Neuronal stem cell (in vitro differentiated cells): ENCODE measurements at regions not wholly inside any gene's neighbourhood (a gene's known extent, or its start where the extent isn't known, plus 50 kb on each side); places are given as distances from the start of the nearest gene placed in this dataset.

Source experiments
- DNase-seq: peaks from one replicate; pipeline ENCODE4 v3.0.0-alpha.2; 2013; ENCODE audit warnings: low spot score
- H2AFZ ChIP-seq: one replicate; pipeline ENCODE4 v1.6.1; 2013; ENCODE audit warnings: mild to moderate bottlenecking, low read length, inconsistent platforms
- H2AK5ac ChIP-seq: 2 replicates; pipeline ENCODE4 v1.6.1; 2013; ENCODE audit warnings: low read depth, mild to moderate bottlenecking, inconsistent platforms, low read length, moderate library complexity, mixed read lengths
- H2BK120ac ChIP-seq: 2 replicates; pipeline ENCODE4 v1.6.1; 2013; ENCODE audit warnings: low read depth, mild to moderate bottlenecking, inconsistent platforms, low read length, moderate library complexity, mixed read lengths
- H2BK12ac ChIP-seq: one replicate; pipeline ENCODE4 v1.6.1; 2013; ENCODE audit warnings: low read length, inconsistent platforms
- H2BK15ac ChIP-seq: 2 replicates; pipeline ENCODE4 v1.6.1; 2013; ENCODE audit warnings: mild to moderate bottlenecking, low read length, inconsistent platforms, mixed read lengths
- H2BK5ac ChIP-seq: one replicate; pipeline ENCODE4 v1.6.1; 2013; ENCODE audit warnings: inconsistent platforms, mild to moderate bottlenecking, low read length, moderate library complexity
- H3K14ac ChIP-seq: one replicate; pipeline ENCODE4 v1.6.1; 2013; ENCODE audit warnings: low read length, inconsistent platforms
- H3K18ac ChIP-seq: 2 replicates; pipeline ENCODE4 v1.6.1; 2013; ENCODE audit warnings: low read length, inconsistent platforms
- H3K23ac ChIP-seq: 2 replicates; pipeline ENCODE4 v1.6.1; 2013; ENCODE audit warnings: low read depth, mild to moderate bottlenecking, mixed read lengths, low read length, inconsistent platforms; ENCODE audit not compliant: poor library complexity
- H3K27ac ChIP-seq: replicated peaks from 3 replicates; pipeline ENCODE4 v1.5.1; 2013; ENCODE audit warnings: low read length, inconsistent platforms
- H3K27me3 ChIP-seq, 3 experiments: 2 replicates each; pipeline ENCODE4 v1.6.1; 2013; ENCODE audit warnings: low read length in 3 of 3, mild to moderate bottlenecking in 2 of 3, inconsistent platforms in 1 of 3, low read depth in 1 of 3, mixed read lengths in 1 of 3, moderate library complexity in 1 of 3; ENCODE audit not compliant: control insufficient read depth in 3 of 3, insufficient read depth in 3 of 3
- H3K36me3 ChIP-seq, 2 donors: replicated peaks in 1 of 2; 2 replicates each; pipeline ENCODE4 v1.6.1; 2013; ENCODE audit warnings: low read length in 2 of 2; ENCODE audit not compliant: control insufficient read depth in 2 of 2, insufficient read depth in 2 of 2
- H3K4ac ChIP-seq: 2 replicates; pipeline ENCODE4 v1.6.1; 2013; ENCODE audit warnings: inconsistent platforms, mild to moderate bottlenecking, low read length, moderate library complexity
- H3K4me1 ChIP-seq, 2 donors: 1 replicate in 1 of 2; 2 replicates in 1 of 2; pipeline ENCODE4 v1.6.1; 2013; ENCODE audit warnings: low read length in 2 of 2, low read depth in 1 of 2; ENCODE audit not compliant: control insufficient read depth in 2 of 2, insufficient read depth in 1 of 2
- H3K4me2 ChIP-seq: one replicate; pipeline ENCODE4 v1.6.1; 2013; ENCODE audit warnings: mild to moderate bottlenecking, low read length, inconsistent platforms; ENCODE audit not compliant: insufficient read depth, poor library complexity, severe bottlenecking
- H3K4me3 ChIP-seq, 2 donors: 2 replicates each; pipeline ENCODE4 v1.5.1; 2013; ENCODE audit warnings: low read length in 2 of 2, mild to moderate bottlenecking in 2 of 2, inconsistent platforms in 1 of 2, moderate library complexity in 1 of 2
- H3K79me1 ChIP-seq: one replicate; pipeline ENCODE4 v1.6.1; 2013; ENCODE audit warnings: low read depth, mild to moderate bottlenecking, inconsistent platforms, low read length, moderate library complexity
- H3K9ac ChIP-seq: one replicate; pipeline ENCODE4 v1.6.1; 2013; ENCODE audit warnings: mild to moderate bottlenecking, low read depth, low read length, inconsistent platforms; ENCODE audit not compliant: poor library complexity
- H3K9me3 ChIP-seq, 2 donors: replicated peaks in 1 of 2; 2 replicates each; pipeline versions ENCODE3 to v1.6.1; 2013; ENCODE audit warnings: low read length in 2 of 2, mild to moderate bottlenecking in 2 of 2, inconsistent platforms in 1 of 2, low read depth in 1 of 2, mixed read lengths in 1 of 2, moderate library complexity in 1 of 2; ENCODE audit not compliant: control insufficient read depth in 2 of 2, insufficient read depth in 1 of 2
- H4K8ac ChIP-seq: one replicate; pipeline ENCODE4 v1.6.1; 2013; ENCODE audit warnings: low read depth, mild to moderate bottlenecking, inconsistent platforms, low read length, moderate library complexity
- H4K91ac ChIP-seq: one replicate; pipeline ENCODE4 v1.6.1; 2013; ENCODE audit warnings: low read length, low read depth, mild to moderate bottlenecking, inconsistent platforms; ENCODE audit not compliant: poor library complexity
- WGBS, 2 donors: extraction: QIAGEN DNeasy Blood & Tissue Kit; methylation state at CpG; one replicate each; pipeline ENCODE4 v1.1.7; 2013; ENCODE audit warnings: missing lambda C conversion rate in 2 of 2, mixed read lengths in 1 of 2; ENCODE audit not compliant: insufficient read length in 2 of 2, insufficient replicate concordance in 1 of 2; ENCODE audit errors: extremely low coverage in 2 of 2; 5-methylcytosine and 5-hydroxymethylcytosine counted together

GRCh38 chrX:40434947-40435346, 145.8 kb upstream of the ATP6AP2 start:
- H3K27me3 ChIP-seq: no peaks in the 10 kb centered on the region
- H2BK120ac ChIP-seq: no peak overlapping the region
- H2BK5ac ChIP-seq: no peak overlapping the region
- H3K14ac ChIP-seq: no peak overlapping the region
- H3K23ac ChIP-seq: no peak overlapping the region
- H3K79me1 ChIP-seq: no peaks in the 10 kb centered on the region
- peak overlapping the region; percentile 84 for H2AFZ ChIP-seq
- H3K9ac ChIP-seq: no peak overlapping the region
- H4K8ac ChIP-seq: no peak overlapping the region
- H3K9me3 ChIP-seq: no peaks in the 10 kb centered on the region
- no peak for DNase-seq
- H3K4me3 ChIP-seq: peak overlapping the region in 1 of 2 donors; percentile 18
- WGBS, 2 donors: no CpG with 5 or more reads among the region's 14 CpGs
- H2BK15ac ChIP-seq: no peak overlapping the region
- peak overlapping the region; percentile 44 for H3K18ac ChIP-seq
- no peak overlapping the region for H3K4ac ChIP-seq
- H2BK12ac ChIP-seq: no peak overlapping the region
- H3K27ac ChIP-seq: no peak overlapping the region
- no peak overlapping the region for H3K4me2 ChIP-seq
- H4K91ac ChIP-seq: no peak overlapping the region
- no peaks in the 10 kb centered on the region for H3K36me3 ChIP-seq
- H2AK5ac ChIP-seq: no peak overlapping the region
- peaks cover 5 to 11% of the 10 kb centered on the region in 2 donors for H3K4me1 ChIP-seq

- WGBS, 2 donors: no CpG with 5 or more reads among the region's 6 CpGs
- H3K4me1 ChIP-seq: peaks cover 5 to 11% of the 10 kb centered on the region in 2 donors
- H4K91ac ChIP-seq: no peak overlapping the region
- DNase-seq: no peak
- no peaks in the 10 kb centered on the region for H3K79me1 ChIP-seq
- H2AFZ ChIP-seq: peak overlapping the region; percentile 84
- no peak overlapping the region for H2BK12ac ChIP-seq
- no peak overlapping the region for H3K27ac ChIP-seq
- no peak overlapping the region for H3K14ac ChIP-seq
- no peak overlapping the region for H3K9ac ChIP-seq
- no peaks in the 10 kb centered on the region for H3K36me3 ChIP-seq
- no peak overlapping the region for H3K4me2 ChIP-seq
- H4K8ac ChIP-seq: no peak overlapping the region
- peak overlapping the region; percentile 11 for H3K18ac ChIP-seq
- H2BK5ac ChIP-seq: no peak overlapping the region
- no peak overlapping the region for H3K23ac ChIP-seq
- H3K4me3 ChIP-seq: no peak overlapping the region
- no peaks in the 10 kb centered on the region for H3K9me3 ChIP-seq
- no peak overlapping the region for H2BK15ac ChIP-seq
- H2BK120ac ChIP-seq: no peak overlapping the region
- no peak overlapping the region for H3K4ac ChIP-seq
- H2AK5ac ChIP-seq: no peak overlapping the region
- no peaks in the 10 kb centered on the region for H3K27me3 ChIP-seq
Measured at GRCh38 chrX:40434443-40434842, 146.3 kb upstream of the ATP6AP2 start.

GRCh38 chrX:40433160-40433559, 147.6 kb upstream of the ATP6AP2 start:
- H4K91ac ChIP-seq: no peak overlapping the region
- no peak overlapping the region for H2BK15ac ChIP-seq
- no CpG with 5 or more reads among the region's 2 CpGs for WGBS, 2 donors

GRCh38 chrX:40424259-40424658, 156.5 kb upstream of the ATP6AP2 start:
- Histone ChIP-seq H3K27me3 (no peaks in the 10 kb centered on the region), H3K9me3 (no peaks in the 10 kb centered on the region), H2BK5ac (no peak overlapping the region), H3K9ac (no peak overlapping the region), H3K27ac (no peak overlapping the region), H3K4me2 (no peak overlapping the region), H3K14ac (no peak overlapping the region), H3K18ac (no peak overlapping the region), H2BK120ac (no peak overlapping the region), H2AK5ac (no peak overlapping the region), H3K79me1 (no peaks in the 10 kb centered on the region), H3K23ac (no peak overlapping the region), H3K36me3 (no peaks in the 10 kb centered on the region), H2BK15ac (no peak overlapping the region), H3K4me1 (peaks cover 0 to 6% of the 10 kb centered on the region in 2 donors), H3K4ac (no peak overlapping the region), H4K91ac (no peak overlapping the region), H2BK12ac (no peak overlapping the region), H3K4me3 (no peak overlapping the region), H2AFZ (no peak overlapping the region), H4K8ac (no peak overlapping the region)
- WGBS, 2 donors: no CpG with 5 or more reads among the region's 3 CpGs
- no peak for DNase-seq

More at GRCh38 chrX:40433160-40433559, 147.6 kb upstream of the ATP6AP2 start:
- Histone ChIP-seq H3K9ac (no peak overlapping the region), H3K79me1 (no peaks in the 10 kb centered on the region), H3K9me3 (no peaks in the 10 kb centered on the region), H2AFZ (no peak overlapping the region), H2BK12ac (no peak overlapping the region), H2BK120ac (no peak overlapping the region), H2AK5ac (peak overlapping the region; percentile 63), H3K4me1 (peaks cover 5 to 11% of the 10 kb centered on the region in 2 donors), H2BK5ac (no peak overlapping the region), H3K36me3 (no peaks in the 10 kb centered on the region), H4K8ac (no peak overlapping the region), H3K18ac (no peak overlapping the region), H3K14ac (no peak overlapping the region), H3K23ac (no peak overlapping the region), H3K4ac (no peak overlapping the region), H3K4me2 (no peak overlapping the region), H3K4me3 (no peak overlapping the region), H3K27ac (no peak overlapping the region), H3K27me3 (no peaks in the 10 kb centered on the region)
- no peak for DNase-seq
